ENCODE measurements at regions not wholly inside any gene's neighbourhood (a gene's known extent, or its start where the extent isn't known, plus 50 kb on each side); places are given as distances from the start of the nearest gene placed in this dataset.

DNA sequence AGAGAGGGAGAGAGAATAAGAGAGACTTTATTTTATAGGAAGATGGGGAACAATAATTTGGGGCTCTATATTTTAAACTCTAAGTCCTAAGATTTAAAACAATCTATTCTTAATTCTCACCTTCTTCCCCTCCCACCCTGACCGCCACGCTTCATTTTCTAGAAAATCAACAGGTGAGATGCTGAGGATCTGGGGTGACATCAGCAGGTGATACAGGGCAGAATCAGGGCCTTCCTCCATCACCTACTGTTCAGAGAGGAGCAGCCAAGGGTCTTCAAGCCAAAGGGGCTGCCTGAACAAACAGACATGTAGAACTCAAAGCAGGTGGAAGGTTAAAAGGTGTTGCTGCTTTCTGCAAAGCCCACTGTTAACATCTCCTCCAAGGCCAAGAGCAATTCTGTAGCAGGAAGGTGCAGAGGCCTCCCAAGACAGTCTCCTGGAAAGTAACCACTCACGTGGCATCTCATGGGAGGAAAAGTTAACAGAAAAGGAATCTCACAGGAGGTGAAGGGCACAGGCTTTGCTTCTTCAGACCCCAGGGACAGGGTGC is 183.6 kb upstream of the TLE3 start:
- no peaks in the 10 kb centered on the region for H3K27me3 ChIP-seq (ENCODE audit: low read depth)
- TF ChIP-seq, protein P1, sequence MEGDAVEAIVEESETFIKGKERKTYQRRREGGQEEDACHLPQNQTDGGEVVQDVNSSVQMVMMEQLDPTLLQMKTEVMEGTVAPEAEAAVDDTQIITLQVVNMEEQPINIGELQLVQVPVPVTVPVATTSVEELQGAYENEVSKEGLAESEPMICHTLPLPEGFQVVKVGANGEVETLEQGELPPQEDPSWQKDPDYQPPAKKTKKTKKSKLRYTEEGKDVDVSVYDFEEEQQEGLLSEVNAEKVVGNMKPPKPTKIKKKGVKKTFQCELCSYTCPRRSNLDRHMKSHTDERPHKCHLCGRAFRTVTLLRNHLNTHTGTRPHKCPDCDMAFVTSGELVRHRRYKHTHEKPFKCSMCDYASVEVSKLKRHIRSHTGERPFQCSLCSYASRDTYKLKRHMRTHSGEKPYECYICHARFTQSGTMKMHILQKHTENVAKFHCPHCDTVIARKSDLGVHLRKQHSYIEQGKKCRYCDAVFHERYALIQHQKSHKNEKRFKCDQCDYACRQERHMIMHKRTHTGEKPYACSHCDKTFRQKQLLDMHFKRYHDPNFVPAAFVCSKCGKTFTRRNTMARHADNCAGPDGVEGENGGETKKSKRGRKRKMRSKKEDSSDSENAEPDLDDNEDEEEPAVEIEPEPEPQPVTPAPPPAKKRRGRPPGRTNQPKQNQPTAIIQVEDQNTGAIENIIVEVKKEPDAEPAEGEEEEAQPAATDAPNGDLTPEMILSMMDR (IDR thresholded peaks at IDR 0.05; ENCODE audit: borderline replicate concordance) = no peak
- intact Hi-C loops (cut with micrococcal nuclease) = no loop called here
- H3K9me3 ChIP-seq (replicated peaks) = no peaks in the 10 kb centered on the region
- no peak overlapping the region for H3K27ac ChIP-seq (replicated peaks)
- no peak for DNase-seq
- no peaks in the 10 kb centered on the region for H3K36me3 ChIP-seq
- no peak overlapping the region for H3K4me3 ChIP-seq
- H3K4me1 ChIP-seq = peaks cover 13% of the 10 kb centered on the region

DNA sequence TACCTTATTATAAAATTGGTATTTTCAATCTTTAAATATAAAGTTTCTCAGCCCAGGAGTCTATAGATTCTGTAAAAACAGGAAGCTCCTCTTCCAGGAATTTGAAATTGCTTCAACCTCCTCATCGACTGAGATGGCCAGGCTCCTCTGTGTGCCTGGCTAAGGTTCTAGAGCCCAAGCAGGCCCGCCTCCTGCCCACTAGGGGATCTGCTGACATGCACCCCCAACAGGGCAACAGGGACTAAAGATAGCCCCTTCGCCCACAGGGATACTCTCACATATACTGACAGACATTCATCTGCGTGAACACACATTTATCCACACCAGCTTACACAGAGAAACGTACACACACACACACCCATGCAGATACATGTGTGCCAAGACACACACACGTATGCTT is 183.1 kb upstream of the TLE3 start:
- H3K9me3 ChIP-seq (replicated peaks) = no peaks in the 10 kb centered on the region
- intact Hi-C loops (cut with micrococcal nuclease) = no loop called here
- no peak overlapping the region for H3K4me3 ChIP-seq
- DNase-seq = no peak
- no peaks in the 10 kb centered on the region for H3K27me3 ChIP-seq (ENCODE audit: low read depth)
- TF ChIP-seq, protein P1 (IDR thresholded peaks at IDR 0.05; ENCODE audit: borderline replicate concordance) = no peak
- H3K4me1 ChIP-seq = peaks cover 13% of the 10 kb centered on the region
- no peaks in the 10 kb centered on the region for H3K36me3 ChIP-seq
- no peak overlapping the region for H3K27ac ChIP-seq (replicated peaks)

DNA sequence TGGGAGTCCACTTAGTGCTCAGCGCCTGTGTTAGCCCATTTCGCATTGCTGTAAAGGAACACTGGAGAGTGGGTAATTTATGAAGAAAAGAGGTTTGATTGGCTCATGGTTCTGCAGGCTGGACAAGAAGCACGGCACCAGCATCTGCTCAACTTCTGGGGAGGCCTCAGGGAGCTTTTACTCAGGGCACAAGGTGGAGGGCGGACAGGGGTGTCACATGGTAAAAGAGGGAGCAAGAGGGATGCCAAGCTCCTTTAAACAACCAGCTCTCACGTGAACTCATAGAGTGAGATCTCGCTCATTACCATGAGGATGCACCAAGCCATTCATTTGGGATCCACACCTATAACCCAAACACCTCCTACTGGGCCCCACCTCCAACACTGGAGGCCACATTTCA is 181.4 kb upstream of the TLE3 start:
- TF ChIP-seq, protein P1 (IDR thresholded peaks at IDR 0.05; ENCODE audit: borderline replicate concordance) = no peak
- intact Hi-C loops (cut with micrococcal nuclease) = no loop called here
- no peak overlapping the region for H3K27ac ChIP-seq (replicated peaks)

DNA sequence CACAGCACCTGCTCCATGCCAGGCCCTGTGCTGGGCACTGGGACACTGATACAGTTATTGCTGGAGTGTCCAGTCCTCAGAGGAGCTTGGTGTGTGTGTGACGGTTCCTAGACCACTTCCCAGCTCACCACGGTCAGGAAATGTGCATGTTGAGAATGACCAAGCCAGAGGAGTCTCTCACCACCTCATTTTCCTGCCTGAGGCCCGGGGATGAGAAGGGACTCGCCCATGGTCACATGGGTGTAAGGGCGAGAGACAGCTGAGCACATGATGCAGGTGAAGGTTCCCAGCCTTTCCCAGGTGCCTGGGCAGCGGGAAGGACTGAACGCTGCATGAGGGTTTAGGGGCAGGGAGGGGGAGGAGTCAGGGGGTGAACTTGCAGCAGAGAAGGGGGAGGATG is 180.9 kb upstream of the TLE3 start:
- H3K4me3 ChIP-seq = no peak overlapping the region
- H3K9me3 ChIP-seq (replicated peaks) = no peaks in the 10 kb centered on the region
- intact Hi-C loops (cut with micrococcal nuclease) = no loop called here
- peaks cover 8% of the 10 kb centered on the region for H3K4me1 ChIP-seq
- no peak overlapping the region for H3K27ac ChIP-seq (replicated peaks)
- TF ChIP-seq, protein P1 (IDR thresholded peaks at IDR 0.05; ENCODE audit: borderline replicate concordance) = no peak
- DNase-seq = no peak
- no peaks in the 10 kb centered on the region for H3K36me3 ChIP-seq
- no peaks in the 10 kb centered on the region for H3K27me3 ChIP-seq (ENCODE audit: low read depth)

More for the DNA sequence above, 181.4 kb upstream of the TLE3 start:
- H3K4me1 ChIP-seq = peaks cover 8% of the 10 kb centered on the region
- DNase-seq = no peak
- no peaks in the 10 kb centered on the region for H3K36me3 ChIP-seq
- H3K4me3 ChIP-seq = no peak overlapping the region
- no peaks in the 10 kb centered on the region for H3K9me3 ChIP-seq (replicated peaks)
- H3K27me3 ChIP-seq (ENCODE audit: low read depth) = no peaks in the 10 kb centered on the region

DNA sequence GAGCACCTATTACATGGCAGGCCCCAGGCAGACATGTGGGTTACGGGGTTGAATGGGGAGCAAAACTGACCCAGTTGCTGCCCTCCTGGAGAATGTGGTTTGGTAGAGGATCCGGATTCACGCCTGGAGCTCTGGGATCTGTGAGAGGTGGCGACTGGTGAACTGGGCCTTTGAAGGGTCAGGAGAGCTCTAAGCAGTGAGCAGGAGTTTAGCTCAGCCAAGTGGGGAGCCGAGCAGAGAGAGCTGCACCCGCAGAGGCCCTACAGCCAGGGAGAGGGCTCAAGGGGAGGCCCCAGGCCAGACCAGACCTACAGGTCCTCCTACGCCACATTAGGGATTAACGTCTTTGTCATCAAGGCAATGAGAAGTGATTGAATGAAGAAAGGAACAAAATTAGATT is 179.8 kb upstream of the TLE3 start:
- TF ChIP-seq, protein P1 (IDR thresholded peaks at IDR 0.05; ENCODE audit: borderline replicate concordance) = no peak

More for the DNA sequence above, 179.8 kb upstream of the TLE3 start:
- no peak for DNase-seq
- peaks cover 8% of the 10 kb centered on the region for H3K4me1 ChIP-seq
- no peaks in the 10 kb centered on the region for H3K36me3 ChIP-seq
- H3K4me3 ChIP-seq = no peak overlapping the region
- H3K9me3 ChIP-seq (replicated peaks) = no peaks in the 10 kb centered on the region
- intact Hi-C loops (cut with micrococcal nuclease) = no loop called here
- no peak overlapping the region for H3K27ac ChIP-seq (replicated peaks)
- H3K27me3 ChIP-seq (ENCODE audit: low read depth) = no peaks in the 10 kb centered on the region

Data from left ventricle myocardium inferior (tissue), 1 donor.